Right lobe of liver (tissue), 4 donors: ENCODE measurements at regions not wholly inside any gene's neighbourhood (a gene's known extent, or its start where the extent isn't known, plus 50 kb on each side); places are given as distances from the start of the nearest gene placed in this dataset.

Source experiments
- POLR2A ChIP-seq: fragments of 450-650 bp; IDR thresholded peaks from one replicate; pipeline ENCODE4 v1.6.1; 2017; ENCODE audit warnings: antibody characterized with exemption, mild to moderate bottlenecking
- TF ChIP-seq, protein P1 (sequence below), 4 donors: fragments of 200-600 bp in 3 of 4; fragments of 450-650 bp in 1 of 4; IDR thresholded peaks; one replicate each; pipeline versions ENCODE4 v1.5.1 to v1.8.0; 2016 to 2022; ENCODE audit warnings: antibody characterized with exemption in 4 of 4, mild to moderate bottlenecking in 2 of 4
- donor health status: DM: no; HTN: no; CAD: no.
- donor health status: DM: no; HTN: no; CAD: no.
- donor health status: DM: no; HTN: yes; CAD: no.

DNA sequence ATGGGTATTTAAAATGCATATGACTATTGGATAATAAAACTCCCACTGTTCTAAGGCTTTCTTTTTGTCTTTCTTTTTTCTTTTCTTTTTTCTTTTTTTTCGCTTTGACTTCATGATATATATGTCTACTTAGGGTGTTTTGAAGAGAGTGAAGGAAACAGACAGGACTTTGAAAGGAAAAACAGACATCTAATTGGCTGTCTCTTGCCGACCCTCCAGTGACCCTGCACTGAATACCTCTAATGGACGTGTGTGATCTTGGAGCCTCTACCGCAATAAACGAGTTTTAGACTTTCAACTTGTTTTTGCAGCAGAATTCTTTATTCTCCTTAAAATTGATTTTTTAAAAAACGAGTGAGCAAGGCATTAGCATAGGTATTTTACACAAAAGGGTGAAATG lies 158.1 kb upstream of the NR2F2 start:
- TF ChIP-seq, protein P1, sequence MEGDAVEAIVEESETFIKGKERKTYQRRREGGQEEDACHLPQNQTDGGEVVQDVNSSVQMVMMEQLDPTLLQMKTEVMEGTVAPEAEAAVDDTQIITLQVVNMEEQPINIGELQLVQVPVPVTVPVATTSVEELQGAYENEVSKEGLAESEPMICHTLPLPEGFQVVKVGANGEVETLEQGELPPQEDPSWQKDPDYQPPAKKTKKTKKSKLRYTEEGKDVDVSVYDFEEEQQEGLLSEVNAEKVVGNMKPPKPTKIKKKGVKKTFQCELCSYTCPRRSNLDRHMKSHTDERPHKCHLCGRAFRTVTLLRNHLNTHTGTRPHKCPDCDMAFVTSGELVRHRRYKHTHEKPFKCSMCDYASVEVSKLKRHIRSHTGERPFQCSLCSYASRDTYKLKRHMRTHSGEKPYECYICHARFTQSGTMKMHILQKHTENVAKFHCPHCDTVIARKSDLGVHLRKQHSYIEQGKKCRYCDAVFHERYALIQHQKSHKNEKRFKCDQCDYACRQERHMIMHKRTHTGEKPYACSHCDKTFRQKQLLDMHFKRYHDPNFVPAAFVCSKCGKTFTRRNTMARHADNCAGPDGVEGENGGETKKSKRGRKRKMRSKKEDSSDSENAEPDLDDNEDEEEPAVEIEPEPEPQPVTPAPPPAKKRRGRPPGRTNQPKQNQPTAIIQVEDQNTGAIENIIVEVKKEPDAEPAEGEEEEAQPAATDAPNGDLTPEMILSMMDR (IDR thresholded peaks at IDR 0.05) = no peak
- TF ChIP-seq POLR2A = no peak
